Caki2 (cell line): ENCODE measurements at regions not wholly inside any gene's neighbourhood (a gene's known extent, or its start where the extent isn't known, plus 50 kb on each side); places are given as distances from the start of the nearest gene placed in this dataset.
A peak's percentile ranks its signal among the peaks of the same experiment; 100 is the strongest.

Source experiments
- DNase-seq: peaks from one replicate; pipeline ENCODE4 v3.0.0-alpha.2; 2015; ENCODE audit warnings: low read depth
- in situ Hi-C: cut with HindIII; loops from 2 replicates; pipeline ENCODE4 v1.10.0; 2016; ENCODE audit warnings: low sequenced_read_pairs, low pct_unique_long_range_greater_than_20kb, mixed read lengths

GRCh38 chr13:33994826-33995502 lies 177.0 kb downstream of the RFC3 start:
- in situ Hi-C loops: no loop called here
- DNase-seq: no peak

GRCh38 chr13:33996636-33997035 lies 178.7 kb downstream of the RFC3 start:
- DNase-seq: no peak
- in situ Hi-C loops: no loop called here

GRCh38 chr13:33997574-33997973 lies 179.6 kb downstream of the RFC3 start:
- DNase-seq: no peak
- in situ Hi-C loops: no loop called here

- no peak for DNase-seq
- in situ Hi-C loops: no loop called here
Observed at GRCh38 chr13:33999811-34000605, 182.1 kb downstream of the RFC3 start.

- in situ Hi-C loops: no loop called here
- no peak for DNase-seq
Observed at GRCh38 chr13:34000955-34001354, 183.0 kb downstream of the RFC3 start.

- in situ Hi-C loops: no loop called here
- no peak for DNase-seq
Observed at GRCh38 chr13:34001389-34001788, 183.4 kb downstream of the RFC3 start.

GRCh38 chr13:34002141-34002540 lies 184.2 kb downstream of the RFC3 start:
- in situ Hi-C loops: no loop called here
- DNase-seq: no peak

- in situ Hi-C loops: no loop called here
- no peak for DNase-seq
Observed at GRCh38 chr13:34002924-34003323, 185.0 kb downstream of the RFC3 start.

- DNase-seq: no peak
- in situ Hi-C loops: no loop called here
Observed at GRCh38 chr13:34003656-34004055, 185.7 kb downstream of the RFC3 start.

GRCh38 chr13:34004676-34005075 lies 186.7 kb downstream of the RFC3 start:
- no peak for DNase-seq
- in situ Hi-C loops: no loop called here

- in situ Hi-C loops: no loop called here
Observed at GRCh38 chr13:34006011-34006410, 188.1 kb downstream of the RFC3 start.

GRCh38 chr13:34011552-34012085 lies 193.7 kb downstream of the RFC3 start:
- in situ Hi-C loops: no loop called here
- no peak for DNase-seq

More at GRCh38 chr13:34006011-34006410, 188.1 kb downstream of the RFC3 start:
- DNase-seq: no peak

- no peak for DNase-seq
- in situ Hi-C loops: no loop called here
Observed at GRCh38 chr13:34012382-34012781, 194.4 kb downstream of the RFC3 start.

GRCh38 chr13:34013061-34013460 lies 195.1 kb downstream of the RFC3 start:
- no peak for DNase-seq
- in situ Hi-C loops: no loop called here

GRCh38 chr13:34017231-34017630 lies 199.3 kb downstream of the RFC3 start:
- no peak for DNase-seq
- in situ Hi-C loops: no loop called here

GRCh38 chr13:34019870-34020269 lies 201.9 kb downstream of the RFC3 start:
- in situ Hi-C loops: no loop called here
- DNase-seq: no peak

- in situ Hi-C loops: no loop called here
Observed at GRCh38 chr13:34020388-34020787, 202.4 kb downstream of the RFC3 start.

GRCh38 chr13:34021619-34022018 lies 203.7 kb downstream of the RFC3 start:
- in situ Hi-C loops: no loop called here
- DNase-seq: no peak

More at GRCh38 chr13:34020388-34020787, 202.4 kb downstream of the RFC3 start:
- DNase-seq: no peak

GRCh38 chr13:34025746-34026145 lies 207.8 kb downstream of the RFC3 start:
- DNase-seq: peak; percentile 3
- in situ Hi-C loops: no loop called here
